HG03571 (cell line): ENCODE measurements at regions not wholly inside any gene's neighbourhood (a gene's known extent, or its start where the extent isn't known, plus 50 kb on each side); places are given as distances from the start of the nearest gene placed in this dataset.

Source experiments
- ATAC-seq: cut with Tn5 transposase; IDR thresholded peaks from one replicate; pipeline ENCODE4 v1.9.1; 2021; ENCODE audit not compliant: unreplicated experiment

DNA sequence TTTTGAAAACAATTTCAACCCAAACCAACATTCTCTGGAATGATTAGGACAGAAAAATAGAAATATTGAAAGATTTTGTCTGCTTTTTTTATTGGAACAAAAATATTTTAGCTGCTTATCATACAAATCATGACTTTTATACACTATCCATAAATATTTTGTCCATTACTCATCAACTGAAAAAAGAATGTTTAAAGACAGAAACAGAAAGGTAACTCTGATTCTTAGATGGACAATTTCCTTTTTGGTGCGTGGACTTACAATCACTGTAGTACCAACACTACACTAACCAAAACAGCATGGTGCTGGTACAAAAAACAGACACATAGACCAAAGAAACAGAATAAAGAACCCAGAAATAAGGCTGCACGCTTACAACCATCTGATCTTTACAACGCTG, 582.8 kb upstream of the CCDC54 start:
- ATAC-seq, result no peak

DNA sequence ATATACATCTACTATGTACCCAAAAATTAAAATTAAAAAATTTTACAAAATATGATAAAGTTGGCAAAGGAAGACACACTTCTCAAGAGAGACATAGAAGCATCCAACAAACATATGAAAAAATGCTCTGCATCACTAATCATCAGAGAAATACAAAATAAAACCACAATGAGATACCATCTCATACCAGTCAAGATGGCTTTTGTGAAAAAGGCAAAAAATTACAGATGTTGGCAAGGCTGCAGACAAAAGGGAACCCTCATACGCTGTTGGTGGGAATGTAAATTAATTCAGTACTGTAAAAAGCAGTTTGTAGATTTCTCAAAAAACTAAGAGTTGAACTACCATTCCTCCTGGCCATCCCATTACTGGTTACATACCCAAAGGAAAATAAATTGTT, 581.7 kb upstream of the CCDC54 start:
- no peak for ATAC-seq

- no peak for ATAC-seq
Measured at GRCh38 chr3:106797461-106797860, 579.8 kb upstream of the CCDC54 start.

DNA sequence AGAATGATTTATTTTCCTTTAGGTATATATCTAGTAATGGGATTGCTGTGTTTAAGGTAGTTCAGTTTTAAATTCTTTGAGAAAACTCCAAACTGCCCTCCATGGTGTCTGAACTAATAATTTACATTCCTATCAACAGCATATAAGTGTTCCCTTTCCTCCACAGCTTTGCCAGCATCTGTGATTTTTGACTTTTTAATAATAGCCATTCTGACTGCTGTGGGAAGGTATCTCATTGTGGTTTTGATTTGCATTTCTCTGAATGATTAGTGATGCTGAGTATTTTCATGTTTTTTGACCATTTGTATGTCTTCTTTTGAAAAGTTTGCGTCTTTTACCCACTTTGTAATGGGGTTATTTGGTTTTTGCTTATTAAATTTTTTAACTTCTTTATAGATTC, 571.6 kb upstream of the CCDC54 start:
- no peak for ATAC-seq

DNA sequence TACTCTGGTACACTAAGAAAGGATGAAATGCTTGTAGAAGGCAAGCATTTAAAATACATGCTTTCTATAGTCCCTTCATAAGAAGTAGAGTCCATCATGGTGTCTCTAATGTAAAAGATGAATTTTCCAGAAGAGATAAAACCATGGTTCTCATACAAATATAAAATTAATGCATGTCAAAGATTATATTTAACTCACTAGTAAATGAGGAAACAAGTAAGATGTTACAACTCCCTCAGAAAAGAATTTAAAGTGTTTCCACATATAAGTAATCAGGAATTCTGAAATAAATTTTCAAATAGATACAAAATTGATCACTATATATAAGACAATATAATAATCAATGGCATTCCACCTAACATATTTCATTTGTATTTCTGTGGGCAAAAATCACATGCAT, 570.3 kb upstream of the CCDC54 start:
- no peak for ATAC-seq

GRCh38 chr3:106809041-106809440, 568.2 kb upstream of the CCDC54 start:
- no peak for ATAC-seq

DNA sequence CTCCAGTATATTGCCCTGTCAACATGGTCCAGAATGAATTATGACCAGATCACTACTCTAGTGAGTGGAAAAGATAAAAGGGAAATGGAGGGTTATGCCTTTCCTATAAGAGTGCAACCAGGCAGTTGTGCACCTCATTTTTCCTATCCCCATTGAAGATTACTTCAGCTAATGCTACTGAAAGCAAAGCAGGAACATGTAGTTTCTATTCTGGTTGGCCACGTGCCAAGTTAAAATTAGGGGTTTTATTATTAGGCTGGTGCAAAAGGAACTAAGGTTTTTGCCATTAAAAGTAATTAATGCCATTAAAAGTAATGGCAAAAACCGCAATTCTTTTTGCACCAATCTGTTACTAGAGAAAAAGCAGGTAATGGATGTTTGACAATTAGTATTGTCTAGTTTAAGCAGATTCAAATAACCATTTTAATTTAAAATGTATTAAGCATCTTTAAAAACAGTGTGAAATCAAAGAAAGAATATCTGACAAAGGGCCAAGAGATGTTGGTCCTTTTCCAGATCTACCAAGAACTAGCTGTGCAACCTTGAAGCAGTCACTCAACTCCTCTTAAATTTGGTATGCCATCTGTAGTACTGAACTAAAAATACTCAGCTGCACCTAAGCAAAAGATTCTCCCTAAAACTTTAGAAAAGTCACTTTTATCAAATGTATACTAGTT, 567.5 kb upstream of the CCDC54 start:
- no peak for ATAC-seq

DNA sequence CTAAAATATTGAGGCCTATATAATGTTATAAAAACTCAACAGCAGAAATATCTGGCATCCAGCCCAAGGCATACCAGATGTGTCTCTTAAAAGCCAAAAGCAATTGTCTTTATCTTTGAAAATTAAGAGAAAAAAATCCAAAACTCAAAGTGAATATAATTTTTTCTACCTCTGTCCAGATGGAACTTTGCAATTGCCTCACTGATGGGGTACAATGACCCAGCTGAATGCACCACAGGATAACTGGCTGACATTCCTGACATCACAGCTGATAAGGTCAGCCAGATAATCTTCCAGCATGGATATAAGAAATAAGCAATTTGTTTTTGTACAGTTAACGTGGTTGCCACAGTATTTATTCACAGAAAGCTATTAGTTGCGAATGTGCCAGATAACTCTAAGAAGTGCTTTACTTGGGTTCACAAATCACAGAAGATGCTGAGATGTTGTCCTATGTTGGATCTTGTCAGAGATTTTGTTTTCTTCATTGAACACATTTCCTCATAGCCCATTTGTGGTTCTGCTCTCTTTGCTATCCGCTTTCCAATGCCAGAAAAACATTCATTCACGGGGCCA, 566.9 kb upstream of the CCDC54 start:
- no peak for ATAC-seq

GRCh38 chr3:106811376-106811775, 565.9 kb upstream of the CCDC54 start:
- ATAC-seq, result no peak

GRCh38 chr3:106813742-106814141, 563.5 kb upstream of the CCDC54 start:
- no peak for ATAC-seq

DNA sequence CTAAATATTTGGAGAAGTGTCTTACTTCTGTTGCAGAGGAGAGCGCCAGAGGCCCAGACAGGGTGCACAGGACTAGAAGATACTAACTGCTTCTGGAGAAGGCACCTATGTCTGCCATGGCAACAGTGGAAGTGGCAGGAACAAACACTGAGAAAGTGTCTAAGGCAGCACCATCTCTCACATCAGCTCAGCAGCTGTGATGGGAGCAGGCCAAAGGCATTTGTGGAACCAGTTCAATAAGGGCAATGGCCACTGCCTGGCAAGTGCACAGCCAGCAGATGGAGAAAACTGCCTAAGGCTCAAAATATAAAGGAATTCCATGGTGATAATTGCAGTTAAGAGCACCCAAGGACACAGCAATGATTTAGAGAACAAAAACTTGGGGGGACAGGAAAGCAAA, 563.0 kb upstream of the CCDC54 start:
- no peak for ATAC-seq

- ATAC-seq, result no peak
Measured at GRCh38 chr3:106816838-106817237, 560.4 kb upstream of the CCDC54 start.

GRCh38 chr3:106817706-106818105, 559.5 kb upstream of the CCDC54 start:
- no peak for ATAC-seq

DNA sequence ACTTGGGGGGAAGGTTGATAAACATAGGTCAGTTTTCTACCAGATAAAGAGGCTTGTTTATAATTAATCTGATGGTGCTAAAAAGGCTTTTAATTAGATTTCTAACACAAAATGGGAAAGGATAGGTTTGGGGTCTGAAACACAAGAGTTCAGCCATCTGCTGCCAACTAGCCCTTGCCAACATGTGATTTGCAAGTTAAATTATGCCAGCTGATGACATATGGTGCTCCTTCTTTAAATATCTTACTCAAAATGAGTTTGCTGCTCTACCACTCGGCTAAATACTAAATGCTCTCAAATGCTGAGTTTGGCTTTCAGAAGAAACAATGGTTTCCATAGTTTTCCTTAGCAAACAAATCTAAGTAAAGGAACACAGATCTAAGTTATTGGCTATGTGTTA, 557.8 kb upstream of the CCDC54 start:
- ATAC-seq, result no peak

- ATAC-seq, result no peak
Measured at GRCh38 chr3:106820726-106821362, 556.4 kb upstream of the CCDC54 start.

DNA sequence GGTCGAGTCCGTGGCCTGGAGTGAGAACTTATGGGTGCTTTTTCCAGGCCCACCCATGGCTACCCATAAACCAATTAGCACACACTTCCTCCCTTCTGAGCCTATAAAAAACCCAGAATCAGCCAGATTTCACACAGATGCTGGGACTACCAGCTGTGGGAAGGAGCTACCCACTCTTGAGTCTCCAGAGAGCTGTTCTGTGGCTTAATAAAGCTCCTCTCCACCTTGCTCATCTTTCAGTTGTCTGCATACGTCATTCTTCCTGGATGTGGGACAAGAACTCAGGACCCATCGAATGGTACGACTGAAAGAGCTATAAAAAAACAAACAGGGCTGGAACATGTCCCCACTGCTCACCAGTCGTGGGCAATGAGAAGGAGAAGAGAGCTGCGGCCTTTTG, 555.4 kb upstream of the CCDC54 start:
- ATAC-seq, result no peak

DNA sequence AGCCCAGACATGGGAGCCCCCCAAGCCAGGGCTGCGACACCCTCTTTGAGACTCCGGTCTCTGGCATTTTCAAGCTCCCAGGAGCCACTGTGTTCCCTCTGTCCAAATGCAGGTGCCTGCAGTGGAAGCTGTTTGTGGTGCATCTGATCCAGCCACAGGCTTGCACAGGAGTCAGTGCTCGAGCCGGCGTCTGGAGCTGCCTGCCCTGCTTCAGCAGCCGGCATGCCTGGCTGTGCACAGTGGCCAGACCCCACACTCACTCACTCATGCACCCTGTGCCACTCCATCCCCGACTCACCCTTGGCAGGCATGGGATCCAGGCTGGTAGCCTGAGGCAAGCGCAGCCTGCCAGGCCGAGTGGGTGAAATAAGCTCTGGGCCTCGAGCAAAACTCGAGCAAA, 555.0 kb upstream of the CCDC54 start:
- ATAC-seq, result no peak

DNA sequence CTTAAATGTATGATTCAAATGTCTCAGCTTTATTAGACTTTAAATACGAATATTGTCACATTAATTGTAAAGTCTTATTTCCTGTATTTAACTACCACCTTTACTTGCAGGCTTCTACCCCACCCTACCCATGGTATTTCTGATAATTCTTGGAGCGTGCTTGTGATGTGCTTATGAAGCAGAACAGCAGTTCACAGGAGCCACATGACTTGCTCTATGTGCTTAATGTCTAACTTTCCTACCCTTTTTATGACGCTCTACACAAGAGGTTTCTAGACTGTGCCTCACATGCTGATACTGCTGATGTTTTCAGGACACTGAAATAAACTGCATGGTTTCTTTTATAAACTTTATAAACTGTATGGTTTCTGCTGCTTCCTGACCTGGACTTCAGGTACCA, 553.5 kb upstream of the CCDC54 start:
- no peak for ATAC-seq

GRCh38 chr3:106824856-106825255, 552.4 kb upstream of the CCDC54 start:
- no peak for ATAC-seq

- no peak for ATAC-seq
Measured at GRCh38 chr3:106825962-106826605, 551.2 kb upstream of the CCDC54 start.

DNA sequence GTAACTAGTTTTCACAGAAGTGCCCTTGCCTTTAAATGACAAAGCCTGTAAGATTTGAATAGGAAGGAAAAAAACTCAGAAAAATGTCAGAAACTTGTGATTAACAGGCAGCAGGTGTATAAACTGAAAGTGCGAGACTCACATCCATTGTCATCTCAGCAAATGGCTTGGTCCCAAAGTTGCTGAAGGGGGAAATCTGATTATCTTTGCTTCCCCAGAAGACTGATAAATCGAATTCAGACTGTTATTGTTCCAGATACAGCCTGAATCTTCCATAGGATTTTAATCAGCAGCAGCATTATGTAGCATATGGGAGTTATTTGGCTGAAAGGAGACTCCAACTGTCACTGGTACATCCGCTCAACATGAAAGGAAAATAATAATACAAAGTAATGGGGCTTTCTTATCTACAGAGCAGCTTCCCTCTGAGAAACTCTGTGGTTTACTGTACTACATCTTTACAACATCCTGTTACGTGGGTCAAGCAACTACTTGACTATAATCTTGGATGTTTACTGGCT, 550.4 kb upstream of the CCDC54 start:
- no peak for ATAC-seq
